K562 (cell line): ENCODE measurements at regions not wholly inside any gene's neighbourhood (a gene's known extent, or its start where the extent isn't known, plus 50 kb on each side); places are given as distances from the start of the nearest gene placed in this dataset.
"Not testable (repeated sequence)": the region's sequence is repeated elsewhere in the genome, so short reads cannot be mapped to it uniquely, and the experiment has no call there.

Experiments used
- ATAC-seq: fragments of 200-7000 bp; cut with Tn5 transposase; 3 replicates; pipeline ENCODE4 v1.9.1; 2020; ENCODE audit warnings: moderate library complexity
- BruUV-seq: library from RNA; stranded (reverse); fragments of 400-500 nt; replicated peaks from 2 replicates; lab custom pipeline; 2021; lab: Mats Ljungman, UMichigan
- CTCF ChIA-PET: fragments of 300-600 bp; formaldehyde crosslinking; extraction: SDS; loops from one replicate; lab custom pipeline; 2021; ENCODE audit warnings: low intra/inter-chr PET ratio; lab: Yijun Ruan, JAX
- POLR2A ChIA-PET: fragments of 300-600, 350-650 bp; sonication (Branson Sonifier 250); formaldehyde crosslinking; extraction: SDS; loops from one replicate; lab custom pipeline; 2021; ENCODE audit warnings: antibody characterized with exemption, inconsistent platforms; lab: Yijun Ruan, JAX
- DNase-seq, 4 experiments: peaks; one replicate each; pipeline versions ENCODE4 v3.0.0 to v3.0.0-alpha.2; 2011 to 2018; ENCODE audit warnings: low spot score in 3 of 4, mixed read lengths in 3 of 4; ENCODE audit errors: extremely low read depth in 1 of 4
- FAIRE-seq: peaks from 2 replicates; lab custom pipeline; 2011; peaks lifted over from hg19 to GRCh38; lab: Jason Lieb, UNC
- H2AFZ ChIP-seq: 2 replicates; pipeline ENCODE4 v1.6.0; 2011; ENCODE audit warnings: low read depth, low read length, control low read depth, inconsistent platforms
- H3K27ac ChIP-seq: fragments of 200-600 bp; 3 replicates; pipeline ENCODE4 v1.8.0; 2011; ENCODE audit warnings: low read depth, mild to moderate bottlenecking, control low read depth, inconsistent platforms, low read length, moderate library complexity, mixed read lengths; ENCODE audit errors: extremely low read depth
- H3K27me3 ChIP-seq, 2 experiments: fragments of 300-600 bp in 1 of 2; 2 replicates in 1 of 2; 3 replicates in 1 of 2; pipeline versions ENCODE4 v1.6.0 to v1.8.0; 2011; ENCODE audit warnings: inconsistent platforms in 2 of 2, low read length in 2 of 2, mild to moderate bottlenecking in 1 of 2, mixed read lengths in 1 of 2, moderate library complexity in 1 of 2; ENCODE audit not compliant: control insufficient read depth in 2 of 2, insufficient read depth in 2 of 2
- H3K36me3 ChIP-seq: fragments of 300-600 bp; 3 replicates; pipeline ENCODE4 v1.8.0; 2011; ENCODE audit warnings: mild to moderate bottlenecking, low read length, inconsistent platforms; ENCODE audit not compliant: control insufficient read depth, insufficient read depth
- H3K4me1 ChIP-seq, 2 experiments: fragments of 200-600 bp in 1 of 2; replicated peaks in 1 of 2; 2 replicates in 1 of 2; 3 replicates in 1 of 2; pipeline versions ENCODE4 v1.5.1 to v1.8.0; 2011; ENCODE audit warnings: inconsistent platforms in 2 of 2, low read length in 2 of 2, mild to moderate bottlenecking in 1 of 2, mixed read lengths in 1 of 2, moderate library complexity in 1 of 2; ENCODE audit not compliant: control insufficient read depth in 2 of 2, insufficient read depth in 2 of 2
- H3K4me2 ChIP-seq: 2 replicates; pipeline ENCODE4 v1.6.1; 2011; ENCODE audit warnings: low read length, control low read depth, inconsistent platforms, mixed read lengths; ENCODE audit not compliant: insufficient read depth
- H3K4me3 ChIP-seq: fragments of 200-600 bp; sonication (generic), shearing (Covaris generic); 2 replicates; pipeline ENCODE4 v1.5.1; 2016; ENCODE audit warnings: control low read depth, inconsistent platforms
- H3K79me2 ChIP-seq: fragments of 200-600 bp; 3 replicates; pipeline ENCODE4 v1.8.0; 2011; ENCODE audit warnings: low read length, inconsistent platforms; ENCODE audit not compliant: control insufficient read depth, insufficient read depth
- H3K9ac ChIP-seq, 2 experiments: 2 replicates each; pipeline versions ENCODE4 v1.6.0 to v1.6.1; 2011; ENCODE audit warnings: low read depth in 2 of 2, low read length in 2 of 2, control low read depth in 1 of 2, inconsistent platforms in 1 of 2, mild to moderate bottlenecking in 1 of 2, mixed read lengths in 1 of 2; ENCODE audit not compliant: insufficient read depth in 1 of 2
- H3K9me1 ChIP-seq: one replicate; pipeline ENCODE4 v1.6.0; 2011; ENCODE audit warnings: inconsistent platforms, mild to moderate bottlenecking, low read length, moderate library complexity; ENCODE audit not compliant: control insufficient read depth, insufficient read depth
- H3K9me3 ChIP-seq: replicated peaks from 2 replicates; pipeline ENCODE4 v1.5.1; 2011; ENCODE audit warnings: low read depth, low read length, inconsistent platforms; ENCODE audit not compliant: control insufficient read depth, insufficient read depth
- H4K20me1 ChIP-seq: replicated peaks from 2 replicates; pipeline ENCODE4 v1.6.1; 2011; ENCODE audit warnings: low read length, inconsistent platforms, mixed read lengths; ENCODE audit not compliant: control insufficient read depth, insufficient read depth
- BCL6 ChIP-seq: fragments of 250-450 bp; sonication (Bioruptor Pico); IDR thresholded peaks from 2 replicates; pipeline ENCODE4 v1.4.0; 2020
- BRD4 ChIP-seq: fragments of 200-600 bp; sonication (generic); IDR thresholded peaks from 2 replicates; pipeline ENCODE4 v1.6.1; 2017; ENCODE audit warnings: inconsistent platforms
- EHMT2 ChIP-seq: fragments of 450-650 bp; IDR thresholded peaks from 2 replicates; pipeline ENCODE4 v1.6.1; 2018; ENCODE audit warnings: antibody characterized with exemption
- GTF2A2 ChIP-seq: IDR thresholded peaks from 2 replicates; pipeline ENCODE4 v1.6.1; 2016; ENCODE audit warnings: mild to moderate bottlenecking, missing genetic modification characterization, missing compliant biosample characterization
- KAT8 ChIP-seq: fragments of 450-650 bp; IDR thresholded peaks from 2 replicates; pipeline ENCODE4 v1.6.1; 2016; ENCODE audit warnings: low read depth, mild to moderate bottlenecking
- MAZ ChIP-seq, 2 experiments: fragments of 450-650 bp in 1 of 2; sonication (generic) in 1 of 2; formaldehyde crosslinking; IDR thresholded peaks in 1 of 2; conservative IDR thresholded peaks in 1 of 2; 2 replicates each; pipeline versions ENCODE4 v1.4.0 to v1.5.0; 2020; ENCODE audit warnings: mild to moderate bottlenecking in 1 of 2, missing genetic modification reagents in 1 of 2
- MYC ChIP-seq, 2 experiments: fragments of 250-450 bp in 1 of 2; sonication (Bioruptor Pico) in 1 of 2; IDR thresholded peaks; 2 replicates each; pipeline versions ENCODE4 v1.5.1 to v1.6.1; 2012 to 2021; ENCODE audit warnings: low read depth in 2 of 2, borderline replicate concordance in 1 of 2, improper control_type of control experiment in 1 of 2, low read length in 1 of 2, mild to moderate bottlenecking in 1 of 2, moderate library complexity in 1 of 2
- NR2C1 ChIP-seq, 2 experiments: fragments of 450-650 bp; IDR thresholded peaks; 2 replicates each; pipeline ENCODE4 v1.6.1; 2017; ENCODE audit warnings: mild to moderate bottlenecking in 2 of 2, antibody characterized with exemption in 1 of 2, inconsistent platforms in 1 of 2, missing compliant biosample characterization in 1 of 2, missing genetic modification characterization in 1 of 2
- RBFOX2 ChIP-seq: fragments of 200-400 bp; formaldehyde crosslinking; IDR thresholded peaks from 2 replicates; pipeline ENCODE4 v1.6.1; 2017; ENCODE audit warnings: low read depth, mild to moderate bottlenecking, low read length, moderate library complexity
- ZNF311 ChIP-seq: fragments of 250-450 bp; sonication (Bioruptor Pico); IDR thresholded peaks from 2 replicates; pipeline ENCODE4 v1.4.0; 2020; ENCODE audit warnings: mild to moderate bottlenecking, moderate library complexity
- ZNF589 ChIP-seq: fragments of 200-800 bp; sonication (Bioruptor generic); IDR thresholded peaks from 2 replicates; pipeline ENCODE4 v1.6.1; 2016; ENCODE audit warnings: low read depth, missing genetic modification characterization, missing compliant biosample characterization
- ZNF644 ChIP-seq: fragments of 200-800 bp; sonication (Bioruptor generic); IDR thresholded peaks from 2 replicates; pipeline ENCODE4 v1.6.1; 2016; ENCODE audit warnings: low read depth, missing genetic modification characterization, missing compliant biosample characterization
- WGBS: fragments of 100-300 bp; shearing (Covaris generic); methylation state at CpG from one replicate; pipeline ENCODE4 v1.1.6; 2016; ENCODE audit warnings: low coverage, mixed read lengths; ENCODE audit not compliant: insufficient coverage; ENCODE audit errors: missing lambda C conversion rate; 5-methylcytosine and 5-hydroxymethylcytosine counted together
- in situ Hi-C: fragments of 300-500 bp; cut with MboI; formaldehyde crosslinking; loops from 4 replicates; pipeline ENCODE4 v1.15.0; 2018; ENCODE audit warnings: inconsistent platforms, mixed read lengths
- intact Hi-C: fragments of 100-400 bp; cut with micrococcal nuclease; formaldehyde crosslinking; loops from 2 replicates; pipeline ENCODE4 v1.14.2; 2022
- TF ChIP-seq, protein P1 (sequence below): fragments of 250-450 bp; sonication (Bioruptor Pico); IDR thresholded peaks from 2 replicates; pipeline ENCODE4 v1.5.0; 2021
- TF ChIP-seq, protein P2 (sequence below), 2 experiments: fragments of 200-800 bp in 1 of 2; sonication (Bioruptor generic) in 1 of 2; sonication (generic) in 1 of 2; formaldehyde crosslinking in 1 of 2; IDR thresholded peaks in 1 of 2; conservative IDR thresholded peaks in 1 of 2; 2 replicates each; pipeline versions ENCODE4 v1.5.0 to v1.6.1; 2016 to 2020; ENCODE audit warnings: missing compliant biosample characterization in 1 of 2, missing genetic modification characterization in 1 of 2, missing genetic modification reagents in 1 of 2

DNA sequence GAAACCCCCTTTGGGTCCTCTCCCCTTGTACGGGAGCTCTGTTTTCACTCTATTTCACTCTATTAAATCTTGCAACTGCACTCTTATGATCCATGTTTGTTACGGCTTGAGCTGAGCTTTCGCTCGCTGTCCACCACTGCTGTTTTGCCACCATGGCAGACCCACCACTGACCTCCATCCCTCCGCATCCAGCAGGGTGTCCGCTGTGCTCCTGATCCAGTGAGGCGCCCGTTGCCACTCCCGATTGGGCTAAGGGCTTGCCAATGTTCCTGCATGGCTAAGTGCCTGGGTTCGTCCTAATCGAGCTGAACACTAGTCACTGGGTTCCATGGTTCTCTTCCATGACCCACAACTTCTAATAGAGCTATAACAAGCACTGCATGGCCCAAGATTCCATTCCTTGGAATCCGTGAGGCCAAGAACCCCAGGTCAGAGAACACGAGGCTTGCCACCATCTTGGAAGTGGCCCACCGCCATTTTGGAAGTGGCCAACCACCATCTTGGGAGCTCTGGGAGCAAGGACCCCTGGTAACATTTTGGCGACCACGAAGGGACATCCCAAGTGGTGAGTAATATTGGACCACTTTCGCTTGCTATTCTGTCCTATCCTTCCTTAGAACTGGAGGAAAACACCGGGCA is 197.9 kb downstream of the PYDC2 start:
- H3K4me3 ChIP-seq, result peak overlapping the region; percentile 28
- TF ChIP-seq, protein P1, sequence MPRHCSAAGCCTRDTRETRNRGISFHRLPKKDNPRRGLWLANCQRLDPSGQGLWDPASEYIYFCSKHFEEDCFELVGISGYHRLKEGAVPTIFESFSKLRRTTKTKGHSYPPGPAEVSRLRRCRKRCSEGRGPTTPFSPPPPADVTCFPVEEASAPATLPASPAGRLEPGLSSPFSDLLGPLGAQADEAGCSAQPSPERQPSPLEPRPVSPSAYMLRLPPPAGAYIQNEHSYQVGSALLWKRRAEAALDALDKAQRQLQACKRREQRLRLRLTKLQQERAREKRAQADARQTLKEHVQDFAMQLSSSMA (CRISPR knock-in tag), result peak; percentile 90
- TF ChIP-seq EHMT2 (peak; percentile 74), KAT8 (peak; percentile 68; the same call in 1 of the 2 replicates), RBFOX2 (peak; percentile 58), BRD4 (peak; percentile 9; the same call in 1 of the 2 replicates), MAZ (CRISPR knock-in tag; conservative IDR thresholded peaks at IDR 0.05 in 1 of 2, IDR thresholded peaks at IDR 0.05 in 1 of 2) (peak in 1 of 2 experiments; percentile 60; a peak in 1 of 4 replicates), BCL6 (CRISPR knock-in tag) (0 out of 2 replicates have a peak, but pooled peaks have one; percentile 25), NR2C1 (tag; IDR thresholded peaks at IDR 0.05) (peak; percentile 54), ZNF589 (CRISPR knock-in tag) (0 out of 2 replicates have a peak, but pooled peaks have one; percentile 28), ZNF644 (tag) (0 out of 2 replicates have a peak, but pooled peaks have one; percentile 62), ZNF311 (0 out of 2 replicates have a peak, but pooled peaks have one; percentile 15), GTF2A2 (0 out of 2 replicates have a peak, but pooled peaks have one; percentile 49), MYC (IDR thresholded peaks at IDR 0.05; ENCODE audit: low read depth, low read length) (peak; percentile 47)
- not testable (repeated sequence) for TF ChIP-seq NR2C1 (IDR thresholded peaks at IDR 0.05); MYC (CRISPR knock-in tag; IDR thresholded peaks at IDR 0.05; ENCODE audit: borderline replicate concordance, low read depth)
- TF ChIP-seq, protein P2, sequence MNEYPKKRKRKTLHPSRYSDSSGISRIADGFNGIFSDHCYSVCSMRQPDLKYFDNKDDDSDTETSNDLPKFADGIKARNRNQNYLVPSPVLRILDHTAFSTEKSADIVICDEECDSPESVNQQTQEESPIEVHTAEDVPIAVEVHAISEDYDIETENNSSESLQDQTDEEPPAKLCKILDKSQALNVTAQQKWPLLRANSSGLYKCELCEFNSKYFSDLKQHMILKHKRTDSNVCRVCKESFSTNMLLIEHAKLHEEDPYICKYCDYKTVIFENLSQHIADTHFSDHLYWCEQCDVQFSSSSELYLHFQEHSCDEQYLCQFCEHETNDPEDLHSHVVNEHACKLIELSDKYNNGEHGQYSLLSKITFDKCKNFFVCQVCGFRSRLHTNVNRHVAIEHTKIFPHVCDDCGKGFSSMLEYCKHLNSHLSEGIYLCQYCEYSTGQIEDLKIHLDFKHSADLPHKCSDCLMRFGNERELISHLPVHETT (CRISPR knock-in tag; conservative IDR thresholded peaks at IDR 0.05 in 1 of 2, IDR thresholded peaks at IDR 0.05 in 1 of 2), result peak in 1 of 2 experiments; percentile 63; a peak in 1 of 4 replicates

More for the DNA sequence above, 197.9 kb downstream of the PYDC2 start:
- BruUV-seq, H3K9me3 ChIP-seq, H3K79me2 ChIP-seq, H3K4me1 ChIP-seq, FAIRE-seq, H3K36me3 ChIP-seq, POLR2A ChIA-PET, intact Hi-C loops, H3K27me3 ChIP-seq, H3K9me1 ChIP-seq, in situ Hi-C loops, ATAC-seq, H4K20me1 ChIP-seq, CTCF ChIA-PET: not testable (repeated sequence)
- peak overlapping the region; percentile 68; the same call in 2 of the 3 replicates for H3K27ac ChIP-seq
- peak overlapping the region; percentile 69 for H3K4me2 ChIP-seq
- DNase-seq, result peak in 1 of 4 experiments; percentile 7
- H2AFZ ChIP-seq, result peak overlapping the region; percentile 98
- H3K9ac ChIP-seq, result peak overlapping the region in 1 of 2 experiments; percentile 63; a peak in 2 of 4 replicates
- 7% methylated on average over 18 of the region's 18 CpGs for WGBS
